NCI-H1092 (cell line): ENCODE measurements at regions not wholly inside any gene's neighbourhood (a gene's known extent, or its start where the extent isn't known, plus 50 kb on each side); places are given as distances from the start of the nearest gene placed in this dataset.

Source experiments
- DNase-seq: peaks from one replicate; lab custom pipeline; 2025; lab: John Stamatoyannopoulos, UW

DNA sequence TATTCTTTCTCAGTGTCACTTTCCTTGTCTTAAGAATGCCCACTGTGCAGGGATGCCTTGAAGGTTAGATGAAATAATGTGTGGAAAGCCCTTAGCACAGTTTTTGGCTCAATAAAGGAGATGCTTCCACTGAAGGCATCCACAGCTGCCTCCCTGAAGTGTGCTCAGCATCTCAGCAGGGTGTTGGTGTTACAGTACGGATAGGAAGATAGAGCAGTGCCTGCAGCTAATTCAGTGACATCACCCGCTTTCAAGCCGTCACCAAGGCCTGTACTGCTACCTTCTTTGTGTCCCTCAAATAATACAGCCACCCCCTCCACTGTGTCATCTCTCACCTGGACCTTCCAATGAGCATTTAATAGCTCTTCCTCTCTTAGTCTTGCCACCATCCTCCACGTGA lies 59.0 kb downstream of the NDUFS5 start:
- DNase-seq = no peak

DNA sequence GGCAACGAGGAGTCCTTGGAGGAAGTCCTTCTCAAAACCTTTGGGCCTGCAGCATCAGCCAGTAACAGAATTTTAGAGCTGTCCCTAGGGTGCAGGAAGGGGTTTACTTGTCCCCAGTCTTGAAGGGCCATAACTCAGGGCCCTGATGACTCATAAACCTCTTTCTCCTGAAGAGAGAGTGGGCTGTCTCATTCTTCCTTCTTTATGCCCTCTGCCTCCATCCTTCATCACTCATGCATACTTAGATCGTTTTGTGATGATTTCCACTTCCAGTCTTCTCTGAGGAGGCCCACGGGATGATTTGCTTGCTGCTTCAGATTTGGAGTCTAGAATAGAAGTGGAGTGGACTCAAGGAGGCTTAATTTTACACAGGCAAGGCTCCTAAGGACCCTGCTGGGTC lies 60.2 kb downstream of the NDUFS5 start:
- DNase-seq = no peak

DNA sequence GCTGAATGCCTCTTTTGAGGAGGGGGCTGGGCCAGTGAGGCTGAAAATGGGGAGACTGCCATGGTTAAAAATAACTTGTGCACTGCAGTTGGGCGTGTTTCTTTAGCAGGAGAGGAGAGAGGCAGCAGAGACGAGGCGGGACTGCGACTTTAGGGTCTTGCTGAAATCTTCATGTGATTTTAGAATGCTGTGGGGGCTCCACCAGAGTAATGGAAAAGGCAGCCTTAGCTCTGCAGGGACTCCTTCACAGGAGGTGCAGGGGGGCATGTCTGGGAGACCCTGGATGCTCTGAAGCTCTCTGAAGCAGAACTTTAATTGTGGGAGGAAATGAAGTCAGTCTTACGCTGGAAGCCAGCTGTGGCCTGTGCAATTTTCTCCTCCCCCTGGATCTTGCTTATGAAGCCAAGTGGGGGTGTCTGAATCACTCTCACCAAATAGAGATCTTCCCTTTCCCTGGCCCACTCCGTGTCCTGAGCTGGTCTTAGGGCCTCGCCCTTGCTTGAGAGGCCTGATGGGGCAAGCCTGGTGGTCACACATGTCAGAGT lies 60.8 kb downstream of the NDUFS5 start:
- DNase-seq = no peak

DNA sequence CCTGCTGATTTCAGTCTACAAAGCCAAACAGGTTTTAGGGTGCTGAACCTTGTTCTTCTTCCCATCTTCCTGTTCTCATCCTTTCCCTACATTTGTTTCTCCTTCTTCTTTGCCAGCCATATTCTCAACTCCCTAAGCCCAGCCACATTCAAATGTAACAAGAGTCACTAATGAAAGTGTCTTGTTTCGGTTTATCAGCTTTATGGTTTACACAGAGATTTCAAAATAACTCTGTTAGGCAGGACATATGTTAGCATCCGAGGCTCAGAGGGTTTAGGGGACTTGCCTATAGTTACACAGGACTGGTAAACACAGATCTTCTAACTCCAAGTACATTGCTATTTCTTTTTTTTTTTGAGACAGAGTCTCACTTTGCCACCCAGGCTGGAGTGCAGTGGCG lies 61.3 kb downstream of the NDUFS5 start:
- DNase-seq = no peak

DNA sequence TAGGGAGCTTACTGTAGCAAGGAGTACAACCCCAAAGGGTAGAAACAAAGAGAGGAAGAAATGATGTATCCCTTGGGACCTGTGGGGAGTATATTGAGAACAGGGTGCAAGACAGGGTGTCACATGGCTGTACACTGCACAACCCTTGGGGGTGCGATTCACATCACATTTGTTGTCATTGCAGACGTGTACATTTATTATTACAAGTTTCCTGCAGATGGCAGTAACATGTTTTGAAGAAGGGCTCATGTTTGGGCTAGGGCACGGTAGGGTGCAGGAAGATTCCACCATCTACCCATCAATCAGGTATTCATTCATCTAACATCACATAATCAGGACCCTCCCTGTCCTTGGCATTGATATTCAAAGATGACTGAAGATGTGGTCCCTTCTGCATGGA lies 62.5 kb downstream of the NDUFS5 start:
- no peak for DNase-seq

DNA sequence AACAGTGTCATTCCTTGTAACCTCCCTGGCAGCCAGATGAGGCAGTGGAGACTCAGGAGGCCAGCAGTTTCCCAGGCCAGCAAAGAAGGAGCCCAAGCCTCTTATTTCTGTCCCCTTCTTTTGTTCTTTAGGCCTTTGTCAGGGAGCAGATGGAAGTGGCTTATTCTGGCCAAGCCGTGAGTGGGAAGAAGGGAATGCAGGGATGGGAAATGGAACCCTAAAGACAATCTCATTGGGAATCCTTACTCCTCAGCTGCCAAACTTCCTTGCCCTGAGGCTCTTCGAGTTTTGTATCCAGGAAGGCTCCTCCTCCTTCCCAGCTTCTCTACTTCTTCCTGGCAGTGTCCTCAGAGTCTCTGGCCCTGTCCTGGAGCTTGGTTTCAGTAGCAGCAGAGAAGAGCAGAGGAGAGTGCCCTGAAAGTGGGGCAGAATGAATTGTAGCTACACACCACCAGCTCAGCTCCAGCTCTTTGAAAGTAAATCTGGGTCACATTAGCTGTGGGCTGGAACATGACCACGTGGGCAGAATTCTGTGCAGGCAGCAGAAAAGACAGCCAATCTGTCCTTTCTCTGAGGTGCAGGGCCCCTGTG lies 63.9 kb downstream of the NDUFS5 start:
- DNase-seq = no peak

DNA sequence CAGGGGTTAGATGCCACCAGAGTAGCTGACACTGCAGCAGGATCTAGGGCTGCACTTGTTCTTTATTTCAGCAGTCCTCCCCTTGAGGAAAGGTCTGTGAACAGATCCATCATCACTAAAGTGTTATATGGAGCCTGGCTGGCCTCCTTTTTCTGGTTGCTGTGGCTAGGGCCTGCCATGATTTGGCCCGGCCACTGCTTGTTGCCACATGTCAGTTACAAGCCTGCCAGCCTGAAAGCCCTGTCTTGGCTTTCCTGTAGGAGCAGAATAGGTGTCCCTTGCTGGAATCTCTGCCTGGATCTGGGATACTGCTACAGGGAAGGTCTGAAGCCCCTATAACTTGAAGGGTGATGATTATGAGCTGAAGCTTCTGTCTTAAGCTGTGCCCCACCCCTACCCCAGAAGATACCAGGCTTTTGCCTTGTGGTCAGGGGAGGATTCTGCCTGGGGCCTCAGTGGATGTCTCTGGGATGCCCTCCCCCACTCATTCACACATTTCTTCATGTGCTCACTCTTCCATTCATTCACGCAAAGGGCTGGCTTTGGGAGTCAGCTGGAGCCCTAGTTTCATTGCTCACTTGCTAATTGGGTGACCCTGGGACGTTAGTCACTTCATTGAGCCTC lies 64.7 kb downstream of the NDUFS5 start:
- no peak for DNase-seq

DNA sequence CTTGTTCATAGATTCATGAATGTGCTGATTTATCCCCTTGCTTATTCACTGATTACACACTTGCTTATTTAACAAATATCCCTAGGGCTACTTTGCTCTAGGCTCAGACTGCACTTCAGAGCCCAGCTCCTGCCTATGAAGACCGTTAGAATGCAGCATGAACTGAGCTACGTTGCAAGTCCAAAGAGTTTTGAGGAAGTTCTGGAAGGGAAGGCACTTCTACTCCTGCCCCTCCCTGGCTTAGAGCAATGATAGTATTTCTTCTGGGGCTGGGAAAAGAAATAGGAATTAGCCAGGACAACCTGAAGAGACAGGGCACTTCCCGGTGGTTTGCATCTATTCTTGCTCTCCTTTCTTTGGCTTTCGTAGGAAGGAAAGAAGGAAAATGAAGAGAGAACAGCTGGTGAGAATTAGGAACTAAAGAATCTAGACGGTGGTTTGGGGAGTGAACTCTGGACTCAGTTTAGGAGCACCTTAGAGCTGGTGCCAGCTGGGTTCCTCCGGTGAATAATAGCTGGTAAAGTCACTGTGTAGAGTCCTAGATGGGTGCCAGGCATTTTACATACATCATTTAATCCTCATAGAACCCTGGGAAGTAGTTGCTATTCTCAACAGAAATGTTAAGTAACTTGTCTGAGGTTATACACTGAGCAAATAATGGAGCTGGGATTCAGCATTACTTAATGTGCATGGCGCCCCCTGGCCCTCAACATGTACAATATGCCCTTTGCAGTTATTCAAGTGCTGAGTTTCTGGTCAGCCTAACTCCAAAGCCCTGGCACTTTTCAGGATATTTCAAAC lies 65.9 kb downstream of the NDUFS5 start:
- DNase-seq = peak; percentile 23

DNA sequence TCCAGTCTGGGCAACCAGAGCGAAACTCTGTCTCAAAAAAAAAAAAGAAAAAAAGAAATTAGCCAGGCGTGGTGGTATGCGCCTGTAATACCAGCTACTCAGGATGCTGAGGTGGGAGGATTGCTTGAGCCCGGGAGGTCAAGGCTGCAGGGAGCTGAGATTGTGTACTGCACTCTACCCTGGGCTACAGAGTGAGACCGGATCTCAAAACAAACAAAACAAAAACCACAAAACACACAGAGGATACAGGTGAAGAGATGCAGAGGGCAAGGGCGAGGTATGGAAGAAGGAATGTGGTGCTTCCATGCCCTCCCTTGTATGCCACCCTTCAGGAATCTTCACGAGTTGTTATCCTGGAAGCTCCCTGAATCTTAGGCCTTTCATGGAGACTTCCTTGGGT lies 68.5 kb downstream of the NDUFS5 start:
- no peak for DNase-seq

DNA sequence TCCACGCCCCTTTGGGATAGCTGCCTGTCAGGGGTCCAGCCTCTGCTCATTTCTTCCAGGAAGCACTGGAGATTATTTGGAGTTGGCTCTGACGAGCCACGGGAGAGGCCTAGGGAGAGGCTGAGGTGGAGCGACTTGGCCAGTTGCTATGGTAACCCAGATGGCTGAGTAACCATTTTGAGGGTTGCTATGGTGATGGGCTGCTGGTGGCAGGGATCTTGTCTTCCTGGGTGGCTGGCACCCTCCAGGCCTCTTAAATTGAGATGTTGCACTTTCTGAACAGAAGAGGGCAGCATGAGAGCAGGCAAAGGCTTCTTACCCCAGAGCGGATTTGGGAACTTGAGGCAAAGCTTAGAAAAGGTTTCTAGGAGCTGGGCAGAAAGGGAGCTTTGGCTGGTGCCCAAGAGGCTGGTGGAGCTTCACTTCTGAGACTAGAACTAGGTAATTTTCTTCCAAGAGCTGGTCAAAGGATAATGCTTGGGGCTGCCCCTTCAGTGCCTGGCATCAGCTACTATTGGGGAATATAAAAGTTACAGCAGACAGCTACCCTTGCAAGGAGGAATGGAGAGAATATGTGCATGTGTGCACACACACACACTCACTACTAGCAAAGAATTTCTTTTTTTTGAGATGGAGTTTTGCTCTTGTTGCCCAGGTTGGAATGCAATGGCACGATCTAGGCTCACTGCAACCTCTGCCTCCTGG lies 72.5 kb downstream of the NDUFS5 start:
- peak; percentile 98 for DNase-seq

DNA sequence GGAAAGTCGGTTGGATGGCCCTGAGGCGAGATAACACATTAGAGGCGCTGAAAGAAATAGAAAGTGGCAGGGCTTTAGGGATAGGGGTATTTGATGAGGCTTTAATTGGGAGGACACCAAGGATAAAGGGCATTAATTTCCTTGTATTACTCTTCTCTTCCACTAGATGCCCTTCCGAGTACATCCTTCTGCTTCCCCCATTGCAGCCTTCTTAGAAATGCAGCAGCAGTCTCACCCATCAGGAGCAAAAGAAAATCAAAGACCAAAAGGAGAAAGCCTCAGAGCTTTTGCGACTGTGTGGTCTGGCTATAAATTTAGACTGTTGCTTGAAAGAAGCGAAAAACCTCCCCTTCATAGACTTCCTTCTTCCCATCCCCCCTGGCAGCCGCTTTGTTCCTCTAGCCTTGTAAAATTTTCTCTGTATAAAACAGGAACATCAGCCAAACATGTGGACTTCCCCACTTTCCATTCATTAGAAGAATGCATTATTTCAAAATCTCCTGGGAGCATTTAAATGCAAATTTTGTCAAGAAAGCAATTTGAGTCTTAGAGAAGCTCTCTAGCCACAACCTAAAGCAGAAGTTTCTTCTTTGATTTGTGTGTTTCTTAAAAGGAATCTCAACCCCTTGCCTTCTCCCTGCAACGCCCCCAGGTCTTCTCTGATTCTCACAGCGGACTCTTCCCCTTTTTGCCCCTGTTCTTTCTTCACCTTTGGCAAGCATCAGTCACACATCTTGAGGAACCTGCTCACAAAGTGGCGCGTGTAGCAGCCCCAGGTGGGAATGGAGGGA lies 76.6 kb downstream of the NDUFS5 start:
- peak; percentile 34 for DNase-seq

DNA sequence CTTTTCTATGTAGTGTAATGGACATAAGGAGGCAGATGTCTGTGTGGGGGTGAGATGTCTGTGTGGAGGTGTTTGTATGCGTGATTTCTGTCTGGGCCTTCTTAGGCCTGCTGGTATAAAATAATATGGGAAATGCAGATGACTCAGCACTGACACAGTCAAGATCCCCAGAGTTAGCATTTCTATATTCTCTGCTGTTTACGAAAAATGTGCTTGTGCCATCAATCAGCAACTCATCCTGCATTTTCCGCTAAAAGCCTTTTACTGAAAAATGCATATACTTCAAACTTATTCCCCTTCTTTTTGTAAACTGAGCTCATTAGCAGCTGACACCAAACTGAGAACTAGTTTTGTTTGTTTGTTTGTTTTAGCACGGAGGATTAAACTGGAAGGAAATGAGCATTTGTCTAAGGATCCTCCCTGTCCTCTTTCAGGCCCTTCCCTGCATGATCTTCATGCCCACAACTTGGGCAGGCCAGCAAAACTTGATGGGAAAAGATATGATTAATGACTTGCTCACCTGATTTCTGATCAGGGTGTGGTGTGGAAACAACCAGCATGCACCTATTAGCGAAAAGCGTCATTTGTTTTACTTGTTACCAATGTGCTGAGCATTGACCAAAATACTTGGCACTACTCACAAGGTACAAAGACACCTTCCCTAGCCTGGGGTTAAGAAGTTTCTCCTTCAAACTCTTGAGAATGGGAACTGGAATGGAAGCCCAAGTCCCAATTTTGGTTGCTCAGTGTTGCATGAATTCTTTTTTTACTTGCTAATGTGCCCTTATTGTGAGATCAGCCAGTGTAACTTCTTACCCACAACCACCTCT lies 77.4 kb downstream of the NDUFS5 start:
- DNase-seq = no peak

DNA sequence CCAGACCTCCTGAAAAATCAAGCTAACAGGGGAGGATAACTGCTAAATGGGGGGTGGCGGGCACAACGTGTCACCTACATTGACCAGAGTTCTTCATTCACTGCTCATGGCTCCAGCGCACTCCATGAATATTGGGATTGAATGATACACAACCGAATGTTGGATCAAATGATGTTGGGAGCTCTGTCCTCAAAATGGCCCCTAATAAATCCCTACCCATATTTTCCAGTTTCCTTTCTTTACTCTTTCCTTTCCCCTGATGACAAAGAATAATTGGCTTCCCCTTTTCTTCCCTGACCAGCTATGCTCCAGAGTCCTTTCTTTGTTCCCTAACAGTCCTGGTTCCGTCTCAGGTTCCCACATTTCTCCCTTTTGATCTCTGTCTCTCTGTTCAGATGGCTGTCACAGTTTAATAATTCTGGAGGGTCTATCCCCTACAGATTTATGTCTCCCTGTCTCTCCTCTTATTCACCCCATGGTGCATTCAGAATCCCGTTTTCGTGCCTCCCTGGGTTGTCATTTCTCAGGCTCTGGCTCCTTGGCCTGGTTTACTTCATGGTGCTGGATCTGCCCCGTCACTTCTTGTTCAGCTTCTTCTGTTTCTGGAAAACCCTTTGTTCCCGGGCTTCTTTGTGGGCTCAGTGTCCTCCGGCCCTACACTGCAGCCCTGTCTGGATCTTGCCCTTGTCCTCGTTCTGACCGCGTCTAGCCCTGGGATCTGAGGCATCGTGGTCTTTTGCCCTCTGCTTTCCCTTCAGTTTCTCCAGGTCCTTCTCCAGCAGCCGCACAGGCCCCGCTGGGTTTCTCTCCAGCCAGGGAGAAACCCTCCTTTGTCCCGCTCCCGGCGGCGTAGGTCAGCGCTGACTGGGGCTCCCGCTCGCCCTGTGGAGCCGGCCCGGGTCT lies 78.3 kb downstream of the NDUFS5 start:
- peak; percentile 48 for DNase-seq

DNA sequence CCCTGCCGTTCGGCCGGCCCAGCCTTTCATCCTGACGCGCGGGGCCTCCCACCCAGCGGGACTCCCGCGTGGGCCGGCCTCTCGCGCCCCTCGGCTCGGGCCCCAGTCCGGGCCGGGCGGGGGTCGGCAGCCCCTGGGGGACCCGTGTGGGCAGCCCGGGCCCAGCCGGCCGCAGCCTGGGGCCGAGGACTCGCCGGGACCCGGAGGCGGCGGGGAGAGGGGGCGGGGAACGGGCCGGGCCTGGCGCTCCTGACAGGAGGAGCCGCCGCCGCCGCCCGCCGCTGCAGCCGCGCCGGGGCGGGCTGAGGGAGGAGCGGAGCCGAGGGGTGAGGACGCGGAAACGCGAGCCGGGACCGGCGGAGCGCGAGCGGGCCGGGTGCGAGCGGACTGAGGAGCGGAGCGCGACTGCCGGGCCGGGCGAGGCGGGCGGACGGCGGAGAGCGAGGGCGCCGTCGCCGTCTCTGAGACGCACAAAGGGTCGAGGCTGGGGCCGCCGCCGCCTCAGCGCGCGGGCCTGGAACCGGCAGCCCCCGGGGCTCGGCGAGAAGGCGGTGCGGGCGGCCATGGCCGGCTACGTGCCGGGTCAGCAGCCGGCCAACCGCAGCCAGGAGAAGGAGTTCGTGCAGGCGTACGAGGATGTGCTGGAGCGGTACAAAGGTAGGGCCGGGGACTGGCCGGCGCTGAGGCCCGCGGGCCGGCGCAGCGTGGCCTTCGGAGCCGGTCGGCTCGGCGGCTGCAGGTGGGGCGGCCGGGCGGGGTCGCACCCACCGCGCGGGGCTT lies 79.1 kb downstream of the NDUFS5 start:
- peak; percentile 51 for DNase-seq

DNA sequence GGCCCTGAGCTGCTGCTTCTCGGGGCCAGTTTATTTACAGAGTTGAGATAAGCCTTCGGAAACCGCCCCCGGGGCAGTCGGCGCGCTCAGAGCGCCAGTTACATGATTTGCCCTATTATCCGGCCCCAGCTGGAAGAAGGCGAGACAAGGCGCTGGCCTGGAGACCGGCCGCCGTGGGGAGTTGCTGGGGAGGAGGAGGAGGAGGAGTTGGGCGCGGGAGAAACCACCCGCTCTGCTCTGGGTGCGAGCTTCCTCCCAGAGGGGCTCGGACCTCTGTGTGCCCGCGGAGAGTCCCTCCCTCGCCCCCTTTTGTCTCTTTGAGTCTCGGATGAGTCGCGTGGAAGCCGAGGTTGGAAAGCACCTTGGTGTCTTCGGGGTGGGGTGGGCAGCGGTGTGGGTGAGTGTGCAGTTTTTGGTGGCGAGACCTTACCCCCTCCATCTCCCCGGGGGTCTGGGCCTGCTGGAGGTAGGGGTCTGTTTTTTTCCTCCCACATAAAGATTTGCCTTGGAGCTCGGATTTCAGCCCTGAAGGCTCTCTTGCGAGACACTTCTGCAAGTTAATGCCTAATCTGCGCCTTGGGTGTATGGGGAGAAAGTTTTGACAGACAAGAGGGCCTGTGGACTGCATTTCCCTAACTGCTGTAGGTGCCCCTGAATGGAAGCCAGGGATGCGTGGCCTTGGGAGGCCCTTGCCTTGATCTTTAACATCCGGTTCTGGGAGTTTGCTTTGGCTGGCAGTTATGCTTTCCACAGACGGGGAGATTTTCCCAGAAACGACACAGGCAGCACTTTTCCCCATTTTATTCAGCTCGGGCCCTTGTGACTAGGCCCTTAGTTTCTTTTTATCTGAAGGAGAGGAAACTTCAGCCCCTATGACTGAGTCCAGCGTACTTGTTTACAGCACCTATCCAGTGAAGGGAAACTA lies 80.0 kb downstream of the NDUFS5 start:
- peak; percentile 33 for DNase-seq

DNA sequence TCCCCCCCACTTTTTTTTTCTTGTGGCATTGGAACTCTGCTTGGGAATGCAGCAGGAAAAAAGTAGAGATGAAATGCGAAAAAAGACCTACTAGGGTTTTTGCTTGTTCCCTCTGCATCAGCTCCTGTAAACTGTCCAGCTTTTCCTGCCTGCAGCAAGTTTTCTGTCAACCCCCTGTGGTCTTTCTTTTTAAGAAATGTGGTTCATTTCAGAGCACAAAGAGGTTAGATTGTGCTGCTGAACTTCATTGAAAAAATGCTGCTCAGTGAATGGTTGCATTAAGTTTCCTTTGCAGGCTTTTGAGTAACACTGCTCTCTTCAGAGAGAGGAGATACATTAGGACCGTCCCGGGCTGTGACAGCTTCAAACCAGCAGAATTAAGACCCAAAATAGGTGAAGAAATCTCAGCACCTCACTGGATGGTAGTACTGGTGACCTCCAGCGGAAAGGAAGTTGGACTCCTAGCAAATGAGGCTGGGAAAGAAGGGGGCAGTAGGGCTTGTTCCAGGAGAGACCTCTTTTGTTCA lies 80.7 kb downstream of the NDUFS5 start:
- DNase-seq = no peak
